GM23248 (cell line): ENCODE measurements at regions not wholly inside any gene's neighbourhood (a gene's known extent, or its start where the extent isn't known, plus 50 kb on each side); places are given as distances from the start of the nearest gene placed in this dataset.

Experiments used
- DNase-seq: peaks from one replicate; pipeline ENCODE4 v3.0.0-alpha.2; 2015
- H2AFZ ChIP-seq: fragments of 200-600 bp; sonication (generic); 2 replicates; pipeline ENCODE4 v1.6.1; 2016; ENCODE audit warnings: antibody characterized with exemption
- H3F3A ChIP-seq: fragments of 200-600 bp; sonication (generic); 2 replicates; pipeline ENCODE4 v1.6.1; 2016; ENCODE audit warnings: mild to moderate bottlenecking, antibody characterized with exemption, mixed run types; ENCODE audit not compliant: insufficient read depth
- H3K27ac ChIP-seq: fragments of 200-600 bp; sonication (generic); 2 replicates; pipeline ENCODE4 v1.5.1; 2016; ENCODE audit warnings: mild to moderate bottlenecking
- H3K27me3 ChIP-seq: fragments of 200-600 bp; sonication (generic); replicated peaks from 2 replicates; pipeline ENCODE4 v1.6.1; 2016; ENCODE audit warnings: mild to moderate bottlenecking; ENCODE audit not compliant: insufficient read depth
- H3K36me3 ChIP-seq: fragments of 200-600 bp; sonication (generic); 2 replicates; pipeline ENCODE4 v1.6.1; 2016; ENCODE audit warnings: low read depth, mild to moderate bottlenecking
- H3K4me1 ChIP-seq: fragments of 200-600 bp; sonication (generic); 2 replicates; pipeline ENCODE4 v1.6.1; 2016; ENCODE audit warnings: mild to moderate bottlenecking; ENCODE audit not compliant: insufficient read depth
- H3K4me2 ChIP-seq: fragments of 200-600 bp; sonication (generic); one replicate; pipeline ENCODE4 v1.6.1; 2016; ENCODE audit warnings: mild to moderate bottlenecking; ENCODE audit not compliant: unreplicated experiment
- H3K4me3 ChIP-seq: fragments of 200-600 bp; sonication (generic); 2 replicates; pipeline ENCODE4 v1.5.1; 2016; ENCODE audit warnings: mild to moderate bottlenecking
- H3K79me2 ChIP-seq: fragments of 200-600 bp; sonication (generic); 2 replicates; pipeline ENCODE4 v1.6.1; 2016; ENCODE audit warnings: mild to moderate bottlenecking; ENCODE audit not compliant: insufficient read depth
- H3K9ac ChIP-seq: fragments of 200-600 bp; sonication (generic); 2 replicates; pipeline ENCODE4 v1.6.1; 2016; ENCODE audit warnings: mild to moderate bottlenecking
- H3K9me2 ChIP-seq: fragments of 200-600 bp; sonication (generic); 2 replicates; pipeline ENCODE4 v1.6.1; 2016; ENCODE audit warnings: mixed run types, mild to moderate bottlenecking, moderate library complexity; ENCODE audit not compliant: insufficient read depth
- H3K9me3 ChIP-seq: fragments of 200-600 bp; sonication (generic); one replicate; pipeline ENCODE4 v1.6.1; 2017; ENCODE audit warnings: low read depth
- H4K20me1 ChIP-seq: fragments of 200-600 bp; sonication (generic); 2 replicates; pipeline ENCODE4 v1.6.0; 2016; ENCODE audit not compliant: insufficient read depth
- EZH2 ChIP-seq: fragments of 200-600 bp; sonication (generic); IDR thresholded peaks from 2 replicates; pipeline ENCODE4 v1.6.1; 2018; ENCODE audit warnings: antibody characterized with exemption, mild to moderate bottlenecking; ENCODE audit not compliant: insufficient read depth, poor library complexity, severe bottlenecking
- EZH2phosphoT487 ChIP-seq: fragments of 200-600 bp; sonication (generic); IDR thresholded peaks from 2 replicates; pipeline ENCODE4 v1.6.1; 2018; ENCODE audit warnings: antibody characterized with exemption, moderate library complexity, mild to moderate bottlenecking, low read depth; ENCODE audit not compliant: insufficient read depth
- WGBS, 2 experiments: methylation state at CpG; one replicate each; pipeline ENCODE4 v1.1.6; 2015 to 2017; ENCODE audit warnings: low lambda C conversion rate in 2 of 2, low coverage in 1 of 2; ENCODE audit errors: missing lambda C conversion rate in 2 of 2; 5-methylcytosine and 5-hydroxymethylcytosine counted together
- in situ Hi-C: fragments of 300-500 bp; cut with MboI; formaldehyde crosslinking; loops from 2 replicates; pipeline ENCODE4 v1.15.0; 2020

DNA sequence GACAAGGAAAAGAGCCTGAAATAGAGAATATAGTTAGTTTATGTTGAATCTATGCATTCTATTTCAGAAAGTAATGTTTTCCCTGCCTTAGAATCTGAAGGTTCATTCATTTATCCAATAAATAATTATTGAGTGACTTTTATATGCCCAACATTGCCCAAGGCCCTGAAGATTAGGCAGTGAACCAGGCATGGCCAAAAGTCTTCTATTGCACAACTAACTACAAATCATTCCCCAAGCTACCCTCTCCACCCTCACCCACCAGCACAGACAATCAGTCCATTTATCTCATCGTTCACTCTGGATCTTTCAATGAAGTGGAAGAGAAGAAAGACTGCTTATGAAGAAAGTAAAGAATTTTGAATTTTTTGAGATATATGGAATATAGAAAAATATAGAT, 268.4 kb downstream of the PLK2 start:
- no peak overlapping the region for H3K27ac ChIP-seq
- no peaks in the 10 kb centered on the region for H3K36me3 ChIP-seq
- H3K4me1 ChIP-seq, result peaks cover 39% of the 10 kb centered on the region
- 96 to 100% methylated on average over 1 of the region's 1 CpG for WGBS, 2 experiments
- H3K4me3 ChIP-seq, result no peak overlapping the region
- no peaks in the 10 kb centered on the region for H4K20me1 ChIP-seq
- TF ChIP-seq EZH2phosphoT487 (no peak), EZH2 (no peak)
- H2AFZ ChIP-seq, result no peak overlapping the region
- no peak overlapping the region for H3K4me2 ChIP-seq
- in situ Hi-C loops, result no loop called here
- no peak for DNase-seq
- no peaks in the 10 kb centered on the region for H3K27me3 ChIP-seq
- no peaks in the 10 kb centered on the region for H3K79me2 ChIP-seq
- H3F3A ChIP-seq, result peaks cover 17% of the 10 kb centered on the region; the same call in 1 of the 2 replicates
- H3K9me3 ChIP-seq, result no peaks in the 10 kb centered on the region
- no peak overlapping the region for H3K9ac ChIP-seq
- H3K9me2 ChIP-seq, result no peaks in the 10 kb centered on the region

DNA sequence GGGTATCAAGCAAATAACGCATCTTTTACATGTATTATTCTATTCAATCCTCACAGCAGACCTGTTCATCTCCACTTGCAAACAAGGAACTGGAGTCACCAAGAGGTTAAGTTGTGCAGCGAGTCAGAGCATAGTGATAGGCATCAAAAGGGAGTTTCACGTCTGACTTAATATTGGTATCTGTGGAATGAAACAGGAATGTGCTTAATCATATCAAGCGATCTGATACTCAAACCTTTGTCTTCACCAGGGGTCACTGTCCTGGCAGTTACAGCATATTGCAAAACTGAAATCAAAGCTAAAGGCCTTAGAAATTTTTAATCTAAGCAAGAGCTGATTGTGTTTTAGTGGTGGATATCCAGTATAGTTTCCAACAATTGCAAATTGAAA, 271.6 kb downstream of the PLK2 start:
- Histone ChIP-seq H3K4me1 (peaks cover 57% of the 10 kb centered on the region), H3K36me3 (no peaks in the 10 kb centered on the region), H3K9ac (no peak overlapping the region), H3K4me2 (peak overlapping the region; percentile 76), H3F3A (peaks cover 33% of the 10 kb centered on the region; the same call in 1 of the 2 replicates), H3K9me3 (no peaks in the 10 kb centered on the region), H3K27ac (no peak overlapping the region), H3K79me2 (no peaks in the 10 kb centered on the region), H3K9me2 (no peaks in the 10 kb centered on the region), H4K20me1 (no peaks in the 10 kb centered on the region), H3K4me3 (no peak overlapping the region), H2AFZ (peak overlapping the region; percentile 29; the same call in 1 of the 2 replicates), H3K27me3 (no peaks in the 10 kb centered on the region)
- 16 to 20% methylated on average over 4 of the region's 4 CpGs for WGBS, 2 experiments
- no peak for TF ChIP-seq EZH2phosphoT487
- no peak for TF ChIP-seq EZH2
- peak; percentile 66 for DNase-seq
- in situ Hi-C loops, result no loop called here

DNA sequence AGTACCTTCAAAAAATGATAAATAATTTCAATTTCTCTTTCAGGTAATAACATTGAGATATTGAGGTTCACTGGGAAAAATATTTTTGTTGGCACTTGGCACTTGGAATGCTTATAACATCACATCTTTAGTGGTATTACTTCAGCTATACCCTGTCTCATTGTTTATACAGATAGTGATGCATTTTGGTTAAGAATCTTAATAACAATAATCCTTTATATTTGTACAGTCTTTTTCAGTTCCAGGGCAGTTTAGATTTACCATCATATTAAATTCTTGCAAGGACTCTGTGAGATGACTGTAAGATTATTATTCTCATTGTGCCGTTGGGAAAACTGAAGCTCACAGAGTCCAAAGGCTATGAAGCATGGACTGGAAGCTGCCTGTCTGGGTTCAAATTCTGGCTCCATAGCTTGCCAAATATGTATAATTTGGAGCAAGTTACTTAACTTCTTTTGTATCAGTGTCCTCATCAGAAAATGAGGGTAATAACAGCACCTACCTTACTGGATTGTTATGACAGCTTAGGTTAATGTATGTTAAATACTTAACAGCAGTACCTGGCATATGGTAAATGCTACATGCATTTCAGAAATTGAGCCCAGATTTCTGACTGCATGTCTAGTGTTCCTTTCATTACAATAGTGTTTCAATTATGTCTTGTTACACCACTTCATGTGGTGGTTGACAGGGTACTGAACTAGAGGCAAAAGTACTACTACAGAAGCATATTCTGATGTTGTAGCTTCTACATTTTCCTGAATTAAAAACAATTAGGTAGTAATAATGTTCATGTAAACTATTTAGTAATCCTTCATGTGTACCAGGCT, 272.2 kb downstream of the PLK2 start:
- Histone ChIP-seq H3K4me1 (peaks cover 62% of the 10 kb centered on the region), H3K9ac (no peak overlapping the region), H3K9me2 (no peaks in the 10 kb centered on the region), H3K27me3 (no peaks in the 10 kb centered on the region), H3K4me3 (no peak overlapping the region), H3K9me3 (no peaks in the 10 kb centered on the region), H3K27ac (no peak overlapping the region), H3F3A (peaks cover 33% of the 10 kb centered on the region; the same call in 1 of the 2 replicates), H2AFZ (no peak overlapping the region), H4K20me1 (no peaks in the 10 kb centered on the region), H3K4me2 (peak overlapping the region; percentile 76), H3K36me3 (no peaks in the 10 kb centered on the region), H3K79me2 (no peaks in the 10 kb centered on the region)
- TF ChIP-seq EZH2 (no peak), EZH2phosphoT487 (no peak)
- DNase-seq, result no peak
- 85 to 90% methylated on average over 1 of the region's 1 CpG for WGBS, 2 experiments
- in situ Hi-C loops, result no loop called here

DNA sequence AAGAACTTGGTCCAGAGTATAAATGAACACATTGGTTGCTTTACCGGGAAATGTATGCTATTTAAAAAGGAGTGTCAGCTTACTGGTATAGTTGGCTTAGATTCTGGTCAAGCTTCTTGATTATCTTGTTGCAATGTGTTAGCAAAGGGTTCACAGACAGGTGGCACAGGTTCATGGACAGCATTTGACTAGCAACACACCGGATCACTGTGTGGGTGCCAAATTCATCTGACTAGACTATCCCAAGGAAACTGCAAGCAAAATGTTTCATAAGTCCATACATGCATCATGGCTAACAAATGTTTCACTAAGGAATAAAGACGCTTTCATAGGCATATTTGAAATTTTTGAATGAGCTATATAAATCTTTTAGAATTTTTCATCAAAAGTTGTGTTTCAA, 274.1 kb downstream of the PLK2 start:
- no peaks in the 10 kb centered on the region for H4K20me1 ChIP-seq
- H2AFZ ChIP-seq, result no peak overlapping the region
- H3F3A ChIP-seq, result peaks cover 33% of the 10 kb centered on the region; the same call in 1 of the 2 replicates
- H3K9me2 ChIP-seq, result no peaks in the 10 kb centered on the region
- no peaks in the 10 kb centered on the region for H3K79me2 ChIP-seq
- H3K4me2 ChIP-seq, result no peak overlapping the region
- peaks cover 62% of the 10 kb centered on the region for H3K4me1 ChIP-seq
- no peaks in the 10 kb centered on the region for H3K9me3 ChIP-seq
- TF ChIP-seq EZH2 (no peak), EZH2phosphoT487 (no peak)
- in situ Hi-C loops, result no loop called here
- WGBS, 2 experiments, result 59 to 72% methylated on average over 3 of the region's 3 CpGs
- peak; percentile 49 for DNase-seq
- no peak overlapping the region for H3K27ac ChIP-seq
- no peaks in the 10 kb centered on the region for H3K27me3 ChIP-seq
- no peaks in the 10 kb centered on the region for H3K36me3 ChIP-seq
- no peak overlapping the region for H3K9ac ChIP-seq
- no peak overlapping the region for H3K4me3 ChIP-seq
